GM12875 (cell line): ENCODE measurements at regions not wholly inside any gene's neighbourhood (a gene's known extent, or its start where the extent isn't known, plus 50 kb on each side); places are given as distances from the start of the nearest gene placed in this dataset.

Source experiments
- H3K4me3 ChIP-seq: one replicate; pipeline ENCODE4 v1.5.1; 2011; ENCODE audit warnings: low read depth, low read length, control low read depth
- TF ChIP-seq, protein P1 (sequence below): IDR thresholded peaks from 2 replicates; pipeline ENCODE4 v1.5.1; 2011; ENCODE audit warnings: low read depth, mild to moderate bottlenecking, control low read depth, inconsistent platforms, low read length, moderate library complexity, borderline replicate concordance; ENCODE audit not compliant: insufficient read depth

DNA sequence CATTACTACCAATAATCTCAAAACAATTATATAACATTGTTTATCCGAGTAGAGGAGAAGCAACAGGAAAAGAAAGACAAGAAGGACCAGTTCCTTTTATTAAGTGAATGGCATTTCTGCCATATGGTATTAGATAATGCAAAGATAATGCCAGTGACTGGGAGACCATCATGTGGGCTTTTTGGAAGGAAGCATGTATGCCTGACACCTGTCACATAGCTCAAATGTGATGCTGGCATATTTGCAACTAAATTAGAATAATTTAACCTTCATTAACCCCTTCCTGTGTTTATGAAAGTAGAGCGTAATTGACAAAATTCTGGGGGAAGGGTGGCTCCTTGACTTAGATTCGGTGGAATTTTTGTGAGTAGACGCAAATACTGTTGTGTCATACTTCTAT is 733.0 kb downstream of the TUSC7 start:
- TF ChIP-seq, protein P1, sequence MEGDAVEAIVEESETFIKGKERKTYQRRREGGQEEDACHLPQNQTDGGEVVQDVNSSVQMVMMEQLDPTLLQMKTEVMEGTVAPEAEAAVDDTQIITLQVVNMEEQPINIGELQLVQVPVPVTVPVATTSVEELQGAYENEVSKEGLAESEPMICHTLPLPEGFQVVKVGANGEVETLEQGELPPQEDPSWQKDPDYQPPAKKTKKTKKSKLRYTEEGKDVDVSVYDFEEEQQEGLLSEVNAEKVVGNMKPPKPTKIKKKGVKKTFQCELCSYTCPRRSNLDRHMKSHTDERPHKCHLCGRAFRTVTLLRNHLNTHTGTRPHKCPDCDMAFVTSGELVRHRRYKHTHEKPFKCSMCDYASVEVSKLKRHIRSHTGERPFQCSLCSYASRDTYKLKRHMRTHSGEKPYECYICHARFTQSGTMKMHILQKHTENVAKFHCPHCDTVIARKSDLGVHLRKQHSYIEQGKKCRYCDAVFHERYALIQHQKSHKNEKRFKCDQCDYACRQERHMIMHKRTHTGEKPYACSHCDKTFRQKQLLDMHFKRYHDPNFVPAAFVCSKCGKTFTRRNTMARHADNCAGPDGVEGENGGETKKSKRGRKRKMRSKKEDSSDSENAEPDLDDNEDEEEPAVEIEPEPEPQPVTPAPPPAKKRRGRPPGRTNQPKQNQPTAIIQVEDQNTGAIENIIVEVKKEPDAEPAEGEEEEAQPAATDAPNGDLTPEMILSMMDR: no peak
- H3K4me3 ChIP-seq: no peak overlapping the region

DNA sequence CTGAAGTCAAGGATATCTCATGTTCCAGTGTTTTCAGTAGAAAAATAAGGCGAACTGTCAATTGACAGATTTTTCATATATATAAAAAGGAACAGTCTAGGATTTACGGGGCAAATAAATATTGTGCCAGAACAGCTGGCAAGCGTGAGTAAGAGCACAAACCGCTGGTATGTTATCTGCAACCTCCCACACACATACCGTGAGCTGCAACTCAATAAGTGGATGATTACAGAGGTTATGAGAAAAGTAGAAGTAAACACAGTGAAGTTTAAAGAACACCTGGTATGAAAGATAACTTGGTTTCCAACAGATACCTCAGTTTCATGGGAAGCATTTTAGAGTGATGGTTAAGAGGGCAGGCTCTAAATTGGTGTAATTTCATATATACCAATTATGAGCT is 733.4 kb downstream of the TUSC7 start:
- TF ChIP-seq, protein P1: no peak
- H3K4me3 ChIP-seq: no peak overlapping the region

DNA sequence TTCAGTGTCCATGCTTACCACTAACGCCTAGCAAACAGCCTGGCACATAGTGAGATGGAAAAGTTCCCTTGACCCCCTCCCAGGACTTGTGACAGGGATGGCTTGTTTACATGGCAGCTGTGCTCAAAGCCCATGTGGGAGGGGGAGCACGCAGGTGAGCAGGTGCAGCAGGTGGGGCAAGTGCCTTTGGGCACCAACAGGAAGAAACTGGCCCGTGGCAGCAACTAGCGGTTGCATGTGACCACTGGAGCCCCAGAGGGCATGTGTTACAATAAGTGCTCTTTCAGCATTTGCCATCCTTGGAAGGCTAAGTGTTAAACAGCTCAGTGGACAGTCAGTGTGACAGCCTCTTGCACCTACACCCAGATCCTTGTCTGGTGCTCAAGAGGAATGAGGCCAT is 734.6 kb downstream of the TUSC7 start:
- TF ChIP-seq, protein P1: no peak
- no peak overlapping the region for H3K4me3 ChIP-seq

DNA sequence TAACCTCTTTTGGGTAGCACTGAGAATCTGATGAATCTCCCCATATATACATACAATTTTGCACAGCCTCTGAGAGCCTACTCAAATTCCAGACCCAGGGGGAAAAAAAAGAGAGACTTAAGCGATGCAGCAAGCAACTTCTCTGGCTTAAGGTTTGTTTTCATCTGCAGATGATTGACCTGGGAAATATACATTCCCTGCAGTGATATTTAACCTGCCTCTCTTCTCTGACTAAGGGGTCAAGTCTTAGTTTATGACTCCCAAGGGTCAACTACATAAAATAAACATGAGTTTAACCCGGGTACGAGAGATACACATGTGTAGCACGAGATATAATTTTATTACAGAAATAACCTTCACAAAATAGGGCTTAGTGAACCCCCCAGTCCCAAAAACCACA is 737.8 kb downstream of the TUSC7 start:
- H3K4me3 ChIP-seq: no peak overlapping the region
- TF ChIP-seq, protein P1: no peak

DNA sequence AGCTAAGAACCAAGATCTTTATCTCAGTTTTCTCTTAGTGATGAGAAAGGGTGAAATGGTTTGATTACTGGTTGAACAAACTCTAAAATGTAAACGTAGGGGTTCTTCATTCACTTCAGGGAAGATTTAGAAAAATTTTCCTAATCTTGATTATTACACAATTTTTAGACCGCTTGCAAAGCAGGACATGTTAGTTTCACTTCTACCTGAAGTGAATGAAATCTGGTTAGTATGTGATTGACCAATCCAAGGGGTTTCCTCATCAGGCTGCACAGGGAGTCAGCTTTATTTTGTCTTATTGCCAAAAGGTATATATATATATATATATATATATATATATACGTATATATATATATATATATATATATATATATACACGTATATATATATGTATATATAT is 740.4 kb downstream of the TUSC7 start:
- TF ChIP-seq, protein P1: no peak
- no peak overlapping the region for H3K4me3 ChIP-seq

DNA sequence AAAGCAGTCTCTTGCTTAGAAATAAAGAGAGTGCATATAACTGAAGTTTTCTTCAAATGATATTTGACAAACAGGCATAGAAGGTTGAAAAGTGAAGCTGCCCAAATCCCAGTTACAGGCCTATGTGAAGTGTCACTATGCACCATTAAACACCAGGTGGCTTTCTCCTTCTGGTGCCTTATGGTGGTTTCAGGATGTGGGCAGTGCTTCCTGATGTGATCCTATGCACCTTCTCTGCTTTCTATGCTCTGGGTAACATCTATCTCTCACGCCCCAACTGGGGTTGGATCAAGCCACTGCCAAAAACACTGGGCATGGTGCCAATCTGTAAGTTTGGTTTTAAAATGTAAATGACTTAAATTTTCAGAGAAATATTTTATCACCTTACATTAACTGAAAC is 744.7 kb downstream of the TUSC7 start:
- TF ChIP-seq, protein P1: no peak
- H3K4me3 ChIP-seq: no peak overlapping the region

DNA sequence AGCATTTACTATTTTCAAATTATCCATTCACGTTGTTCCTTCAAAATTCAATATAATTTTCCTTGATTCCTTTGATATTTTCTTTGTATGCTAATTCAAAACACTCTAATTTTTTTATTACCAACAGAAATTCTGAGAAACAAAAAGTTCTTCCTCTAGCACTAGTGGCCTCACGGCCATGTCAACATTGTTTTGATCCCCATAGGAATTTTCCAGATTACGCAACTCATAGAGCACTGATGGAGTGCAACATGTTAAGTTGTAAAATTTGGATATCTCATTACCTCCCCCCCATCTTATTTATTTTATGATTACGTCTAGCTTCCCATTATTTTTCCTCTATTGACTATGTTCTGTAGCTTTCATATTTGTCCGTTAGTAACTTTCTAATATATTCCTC is 745.3 kb downstream of the TUSC7 start:
- TF ChIP-seq, protein P1: no peak
- H3K4me3 ChIP-seq: no peak overlapping the region
